Osteocyte (in vitro differentiated cells): ENCODE measurements at regions not wholly inside any gene's neighbourhood (a gene's known extent, or its start where the extent isn't known, plus 50 kb on each side); places are given as distances from the start of the nearest gene placed in this dataset.
"Not testable (repeated sequence)": the region's sequence is repeated elsewhere in the genome, so short reads cannot be mapped to it uniquely, and the experiment has no call there.

ENCODE experiments used
- DNase-seq: peaks from one replicate; pipeline ENCODE4 v3.0.0; 2021; ENCODE audit warnings: mixed read lengths; ENCODE audit not compliant: unreplicated experiment; ENCODE audit errors: extremely low spot score
- H3K27ac Mint-ChIP-seq: one replicate; pipeline ENCODE4 v1.8.0; 2021; ENCODE audit warnings: mild to moderate bottlenecking, mixed read lengths; ENCODE audit not compliant: unreplicated experiment
- H3K27me3 Mint-ChIP-seq: one replicate; pipeline ENCODE4 v1.8.0; 2021; ENCODE audit warnings: mixed read lengths; ENCODE audit not compliant: unreplicated experiment
- H3K36me3 Mint-ChIP-seq: one replicate; pipeline ENCODE4 v1.8.0; 2021; ENCODE audit warnings: mixed read lengths; ENCODE audit not compliant: unreplicated experiment
- H3K4me1 Mint-ChIP-seq: one replicate; pipeline ENCODE4 v1.8.0; 2021; ENCODE audit warnings: mixed read lengths; ENCODE audit not compliant: unreplicated experiment
- H3K4me3 Mint-ChIP-seq: one replicate; pipeline ENCODE4 v1.8.0; 2021; ENCODE audit warnings: mild to moderate bottlenecking, moderate library complexity, mixed read lengths; ENCODE audit not compliant: unreplicated experiment
- H3K9me3 Mint-ChIP-seq: one replicate; pipeline ENCODE4 v1.8.0; 2021; ENCODE audit warnings: mixed read lengths; ENCODE audit not compliant: unreplicated experiment
- CTCF ChIP-seq: fragments of 200-600 bp; sonication (generic); IDR thresholded peaks from 2 replicates; pipeline ENCODE4 v1.5.0; 2021; ENCODE audit warnings: antibody characterized with exemption, mild to moderate bottlenecking, moderate library complexity

GRCh38 chr4:115190529-115190928, 77.1 kb upstream of the NDST4 start:
- no peak for DNase-seq
- no peak overlapping the region for H3K4me3 Mint-ChIP-seq
- no peaks in the 10 kb centered on the region for H3K36me3 Mint-ChIP-seq
- H3K4me1 Mint-ChIP-seq = peaks cover 5% of the 10 kb centered on the region
- H3K27ac Mint-ChIP-seq = no peak overlapping the region
- H3K9me3 Mint-ChIP-seq = peaks cover 6% of the 10 kb centered on the region
- no peak for TF ChIP-seq CTCF
- no peaks in the 10 kb centered on the region for H3K27me3 Mint-ChIP-seq

GRCh38 chr4:115187136-115187535, 73.7 kb upstream of the NDST4 start:
- Mint-ChIP-seq H3K27ac (no peak overlapping the region), H3K27me3 (no peaks in the 10 kb centered on the region), H3K4me3 (no peak overlapping the region), H3K4me1 (peaks cover 5% of the 10 kb centered on the region), H3K36me3 (no peaks in the 10 kb centered on the region), H3K9me3 (no peaks in the 10 kb centered on the region)
- TF ChIP-seq CTCF = no peak
- no peak for DNase-seq

GRCh38 chr4:115179438-115180062, 66.1 kb upstream of the NDST4 start:
- not testable (repeated sequence) for DNase-seq, H3K27ac Mint-ChIP-seq, H3K27me3 Mint-ChIP-seq, H3K9me3 Mint-ChIP-seq, H3K36me3 Mint-ChIP-seq, H3K4me1 Mint-ChIP-seq, H3K4me3 Mint-ChIP-seq

- not testable (repeated sequence) for H3K9me3 Mint-ChIP-seq, H3K4me3 Mint-ChIP-seq, H3K27ac Mint-ChIP-seq, H3K36me3 Mint-ChIP-seq, DNase-seq, H3K27me3 Mint-ChIP-seq, H3K4me1 Mint-ChIP-seq
These were observed 65.3 kb upstream of the NDST4 start for GRCh38 chr4:115178687-115179086.

GRCh38 chr4:115171220-115171619, 57.8 kb upstream of the NDST4 start:
- no peak overlapping the region for H3K4me3 Mint-ChIP-seq
- no peak for DNase-seq
- no peak overlapping the region for H3K27ac Mint-ChIP-seq
- peaks cover 15% of the 10 kb centered on the region for H3K4me1 Mint-ChIP-seq
- H3K27me3 Mint-ChIP-seq = no peaks in the 10 kb centered on the region
- no peak for TF ChIP-seq CTCF
- peaks cover 3% of the 10 kb centered on the region for H3K36me3 Mint-ChIP-seq
- H3K9me3 Mint-ChIP-seq = peaks cover 16% of the 10 kb centered on the region

- Mint-ChIP-seq H3K36me3 (no peaks in the 10 kb centered on the region), H3K9me3 (peaks cover 13% of the 10 kb centered on the region), H3K27ac (no peak overlapping the region), H3K4me1 (peaks cover 21% of the 10 kb centered on the region), H3K4me3 (no peak overlapping the region), H3K27me3 (no peaks in the 10 kb centered on the region)
- DNase-seq = no peak
- TF ChIP-seq CTCF = no peak
These were observed 52.1 kb upstream of the NDST4 start for GRCh38 chr4:115165503-115165902.
